SU-DHL-6 (cell line): ENCODE measurements at regions not wholly inside any gene's neighbourhood (a gene's known extent, or its start where the extent isn't known, plus 50 kb on each side); places are given as distances from the start of the nearest gene placed in this dataset.
"Not testable (repeated sequence)": the region's sequence is repeated elsewhere in the genome, so short reads cannot be mapped to it uniquely, and the experiment has no call there.

Source experiments
- H2AFZ ChIP-seq: fragments of 200-600 bp; sonication (generic); 2 replicates; pipeline ENCODE4 v1.6.1; 2014; ENCODE audit warnings: low read depth, mild to moderate bottlenecking, moderate library complexity, mixed read lengths, antibody characterized with exemption, low read length; ENCODE audit not compliant: severe bottlenecking
- H3F3A ChIP-seq: fragments of 200-600 bp; shearing (Covaris generic); 2 replicates; pipeline ENCODE4 v1.6.0; 2016; ENCODE audit warnings: antibody characterized with exemption, mild to moderate bottlenecking; ENCODE audit not compliant: insufficient read depth
- H3K27ac ChIP-seq: fragments of 200-600 bp; sonication (generic); 2 replicates; pipeline ENCODE4 v1.5.1; 2016; ENCODE audit warnings: low read depth, mild to moderate bottlenecking, low read length, moderate library complexity, mixed read lengths
- H3K27me3 ChIP-seq: fragments of 200-600 bp; sonication (generic), shearing (Covaris generic); 2 replicates; pipeline ENCODE4 v1.6.0; 2014; ENCODE audit warnings: mild to moderate bottlenecking, low read length
- H3K36me3 ChIP-seq: fragments of 200-600 bp; sonication (generic); 2 replicates; pipeline ENCODE4 v1.6.1; 2014; ENCODE audit warnings: mild to moderate bottlenecking, low read length, mixed read lengths
- H3K4me2 ChIP-seq: fragments of 300-600, 200-600 bp; shearing (Covaris generic), sonication (generic); 2 replicates; pipeline ENCODE4 v1.6.0; 2014; ENCODE audit warnings: low read length, low read depth, mild to moderate bottlenecking; ENCODE audit not compliant: poor library complexity, severe bottlenecking
- H3K4me3 ChIP-seq: fragments of 200-600 bp; sonication (generic); 2 replicates; pipeline ENCODE4 v1.5.1; 2014; ENCODE audit warnings: antibody characterized with exemption, low read length, mild to moderate bottlenecking, mixed read lengths; ENCODE audit not compliant: insufficient read depth, poor library complexity, severe bottlenecking
- H3K79me2 ChIP-seq: fragments of 200-600 bp; sonication (generic); 2 replicates; pipeline ENCODE4 v1.6.1; 2014; ENCODE audit warnings: mild to moderate bottlenecking, low read length, moderate library complexity; ENCODE audit not compliant: insufficient read depth
- H3K9ac ChIP-seq: fragments of 200-600 bp; sonication (generic); 2 replicates; pipeline ENCODE4 v1.7.0; 2014; ENCODE audit warnings: mild to moderate bottlenecking, low read length
- H3K9me2 ChIP-seq: fragments of 200-600 bp; sonication (generic); replicated peaks from 2 replicates; pipeline ENCODE4 v1.6.1; 2014; ENCODE audit warnings: low read length; ENCODE audit not compliant: insufficient read depth
- H3K9me3 ChIP-seq: fragments of 200-600 bp; sonication (generic); 2 replicates; pipeline ENCODE4 v1.6.1; 2014; ENCODE audit warnings: low read length, mixed read lengths; ENCODE audit not compliant: insufficient read depth
- H4K20me1 ChIP-seq: fragments of 200-600 bp; sonication (generic); 2 replicates; pipeline ENCODE4 v1.6.1; 2014; ENCODE audit warnings: low read depth, mild to moderate bottlenecking, antibody characterized with exemption, low read length, moderate library complexity, mixed read lengths
- CTCF ChIP-seq: fragments of 200-600 bp; sonication (generic); IDR thresholded peaks from one replicate; pipeline ENCODE4 v1.5.1; 2017; ENCODE audit warnings: antibody characterized with exemption, mild to moderate bottlenecking, low read length, moderate library complexity; ENCODE audit not compliant: insufficient read depth, poor library complexity, severe bottlenecking
- EZH2phosphoT487 ChIP-seq: fragments of 200-600 bp; sonication (generic), shearing (Covaris generic); conservative IDR thresholded peaks from 2 replicates; pipeline ENCODE4 v1.6.1; 2018; ENCODE audit warnings: mild to moderate bottlenecking, antibody characterized with exemption, low read length, moderate library complexity, mixed read lengths

- H3K4me2 ChIP-seq, result no peak overlapping the region
- TF ChIP-seq CTCF (no peak), EZH2phosphoT487 (no peak)
- H3K9me2 ChIP-seq, result no peaks in the 10 kb centered on the region
- H3K27ac ChIP-seq, result no peak overlapping the region
- H3F3A ChIP-seq, result no peaks in the 10 kb centered on the region
- no peaks in the 10 kb centered on the region for H4K20me1 ChIP-seq
- no peaks in the 10 kb centered on the region for H3K27me3 ChIP-seq
- no peak overlapping the region for H3K4me3 ChIP-seq
- H3K79me2 ChIP-seq, result no peaks in the 10 kb centered on the region
- H2AFZ ChIP-seq, result no peak overlapping the region
- H3K36me3 ChIP-seq, result no peaks in the 10 kb centered on the region
- no peaks in the 10 kb centered on the region for H3K9me3 ChIP-seq
- H3K9ac ChIP-seq, result no peak overlapping the region
Observed at GRCh38 chr12:75646329-75647210, 135.2 kb upstream of the KRR1 start.

GRCh38 chr12:75644472-75645072, 133.2 kb upstream of the KRR1 start:
- Histone ChIP-seq H3K4me3 (no peak overlapping the region), H3K9ac (no peak overlapping the region), H4K20me1 (no peaks in the 10 kb centered on the region), H3K27ac (no peak overlapping the region), H3K4me2 (no peak overlapping the region), H3F3A (no peaks in the 10 kb centered on the region), H3K9me3 (no peaks in the 10 kb centered on the region), H3K9me2 (no peaks in the 10 kb centered on the region), H3K79me2 (no peaks in the 10 kb centered on the region), H2AFZ (no peak overlapping the region), H3K27me3 (no peaks in the 10 kb centered on the region), H3K36me3 (no peaks in the 10 kb centered on the region)
- TF ChIP-seq EZH2phosphoT487, result no peak

- not testable (repeated sequence) for H3K27me3 ChIP-seq, H2AFZ ChIP-seq, H3K9ac ChIP-seq, H3K36me3 ChIP-seq, H3K4me2 ChIP-seq, H3F3A ChIP-seq, H3K9me2 ChIP-seq, H3K9me3 ChIP-seq, H3K79me2 ChIP-seq, H3K27ac ChIP-seq, H4K20me1 ChIP-seq, H3K4me3 ChIP-seq
Observed at GRCh38 chr12:75643119-75643518, 131.7 kb upstream of the KRR1 start.

GRCh38 chr12:75642226-75642625, 130.8 kb upstream of the KRR1 start:
- no peak for TF ChIP-seq CTCF
- TF ChIP-seq EZH2phosphoT487, result no peak
- H3K4me2 ChIP-seq, result no peak overlapping the region
- H3K9me2 ChIP-seq, result no peaks in the 10 kb centered on the region
- no peak overlapping the region for H3K27ac ChIP-seq
- no peak overlapping the region for H2AFZ ChIP-seq
- H3K4me3 ChIP-seq, result no peak overlapping the region
- H3F3A ChIP-seq, result no peaks in the 10 kb centered on the region
- no peaks in the 10 kb centered on the region for H3K36me3 ChIP-seq
- no peaks in the 10 kb centered on the region for H3K27me3 ChIP-seq
- no peak overlapping the region for H3K9ac ChIP-seq
- no peaks in the 10 kb centered on the region for H3K9me3 ChIP-seq
- no peaks in the 10 kb centered on the region for H3K79me2 ChIP-seq
- no peaks in the 10 kb centered on the region for H4K20me1 ChIP-seq
